ENCODE measurements at regions not wholly inside any gene's neighbourhood (a gene's known extent, or its start where the extent isn't known, plus 50 kb on each side); places are given as distances from the start of the nearest gene placed in this dataset.

GRCh38 chr3:21073561-21073960 lies 677.4 kb downstream of the ZNF385D start:
- Histone ChIP-seq H3K4me3 (no peak overlapping the region), H3K27me3 (no peaks in the 10 kb centered on the region), H3K4me1 (ENCODE audit: low read depth) (no peaks in the 10 kb centered on the region), H3K36me3 (no peaks in the 10 kb centered on the region), H3K27ac (no peak overlapping the region), H3K9me3 (ENCODE audit: low read depth) (no peaks in the 10 kb centered on the region)
- TF ChIP-seq CTCF (IDR thresholded peaks at IDR 0.05; ENCODE audit: low read depth, low read length) = no peak
- no peak for DNase-seq (ENCODE audit: low read depth in 1 of 2, low spot score in 1 of 2)

GRCh38 chr3:21067031-21067813 lies 683.8 kb downstream of the ZNF385D start:
- no peaks in the 10 kb centered on the region for H3K9me3 ChIP-seq (ENCODE audit: low read depth)
- H3K4me1 ChIP-seq (ENCODE audit: low read depth) = no peaks in the 10 kb centered on the region
- no peak overlapping the region for H3K4me3 ChIP-seq
- no peak overlapping the region for H3K27ac ChIP-seq
- H3K36me3 ChIP-seq = no peaks in the 10 kb centered on the region
- no peak for TF ChIP-seq CTCF (IDR thresholded peaks at IDR 0.05; ENCODE audit: low read depth, low read length)
- DNase-seq (ENCODE audit: low read depth in 1 of 2, low spot score in 1 of 2) = no peak
- no peaks in the 10 kb centered on the region for H3K27me3 ChIP-seq

DNA sequence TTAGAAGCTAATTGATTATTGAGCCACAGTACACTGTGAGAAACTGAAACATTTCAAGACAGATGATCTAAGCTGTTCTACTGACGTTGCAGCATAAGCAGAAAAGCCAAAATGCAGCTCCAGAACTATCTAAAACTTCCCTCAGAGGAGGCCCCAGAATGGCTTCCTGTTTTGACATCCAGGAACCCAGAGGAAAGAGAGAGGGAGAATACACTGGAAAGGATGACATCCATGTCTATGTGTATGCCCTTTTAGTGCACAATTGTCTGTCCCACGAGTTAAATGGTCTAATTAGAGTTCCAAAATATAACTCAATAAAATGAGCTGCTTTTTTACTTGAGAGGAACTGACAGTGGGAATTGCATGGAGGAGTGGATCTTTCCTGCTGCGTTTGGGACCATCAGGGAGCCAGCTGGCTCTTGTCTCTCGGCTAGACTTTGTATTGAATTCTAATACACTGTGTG lies 688.1 kb downstream of the ZNF385D start:
- Histone ChIP-seq H3K4me1 (ENCODE audit: low read depth) (peaks cover 11% of the 10 kb centered on the region), H3K36me3 (no peaks in the 10 kb centered on the region), H3K4me3 (no peak overlapping the region), H3K9me3 (ENCODE audit: low read depth) (no peaks in the 10 kb centered on the region), H3K27ac (no peak overlapping the region), H3K27me3 (no peaks in the 10 kb centered on the region)
- DNase-seq (ENCODE audit: low read depth in 1 of 2, low spot score in 1 of 2) = peak in 1 of 2 donors; percentile 14
- TF ChIP-seq CTCF (IDR thresholded peaks at IDR 0.05; ENCODE audit: low read depth, low read length) = no peak

GRCh38 chr3:21059404-21059803 lies 691.6 kb downstream of the ZNF385D start:
- Histone ChIP-seq H3K27me3 (no peaks in the 10 kb centered on the region), H3K27ac (no peak overlapping the region), H3K36me3 (no peaks in the 10 kb centered on the region), H3K4me3 (no peak overlapping the region), H3K9me3 (ENCODE audit: low read depth) (no peaks in the 10 kb centered on the region), H3K4me1 (ENCODE audit: low read depth) (peaks cover 11% of the 10 kb centered on the region)
- DNase-seq (ENCODE audit: low read depth in 1 of 2, low spot score in 1 of 2) = peak; percentile 1 to 3
- TF ChIP-seq CTCF (IDR thresholded peaks at IDR 0.05; ENCODE audit: low read depth, low read length) = no peak

DNA sequence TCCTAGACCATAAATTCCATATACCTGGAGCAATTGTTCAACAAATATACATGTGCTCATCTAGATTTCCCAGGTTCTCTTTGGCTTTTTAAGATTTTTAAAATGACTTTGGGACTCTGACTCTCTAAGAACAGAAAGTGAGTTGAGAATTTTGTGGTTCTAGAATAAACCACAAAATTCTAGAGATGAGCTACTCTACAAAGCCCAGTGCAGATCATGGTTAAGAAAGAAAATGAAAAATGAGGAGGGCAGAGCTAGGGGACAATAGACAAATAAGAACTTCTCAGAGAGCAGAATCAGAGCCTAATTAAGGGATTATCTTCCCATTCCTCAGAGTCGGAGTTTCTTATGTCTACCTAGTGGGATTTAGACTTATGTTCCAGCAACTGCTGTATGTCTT lies 694.7 kb downstream of the ZNF385D start:
- Histone ChIP-seq H3K4me1 (ENCODE audit: low read depth) (peaks cover 11% of the 10 kb centered on the region), H3K9me3 (ENCODE audit: low read depth) (no peaks in the 10 kb centered on the region), H3K4me3 (no peak overlapping the region), H3K36me3 (no peaks in the 10 kb centered on the region), H3K27ac (no peak overlapping the region), H3K27me3 (no peaks in the 10 kb centered on the region)
- DNase-seq (ENCODE audit: low read depth in 1 of 2, low spot score in 1 of 2) = no peak
- no peak for TF ChIP-seq CTCF (IDR thresholded peaks at IDR 0.05; ENCODE audit: low read depth, low read length)
